Colonic mucosa (tissue), 4 donors: ENCODE measurements at regions not wholly inside any gene's neighbourhood (a gene's known extent, or its start where the extent isn't known, plus 50 kb on each side); places are given as distances from the start of the nearest gene placed in this dataset.

Experiments
- DNase-seq: peaks from one replicate; pipeline ENCODE4 v3.0.0-alpha.2; 2020
- H3K27ac ChIP-seq: fragments of 200-600 bp; one replicate; pipeline ENCODE4 v1.8.0; 2021
- H3K27me3 ChIP-seq: fragments of 200-600 bp; one replicate; pipeline ENCODE4 v1.8.0; 2021
- H3K36me3 ChIP-seq: fragments of 200-600 bp; one replicate; pipeline ENCODE4 v1.8.0; 2021
- H3K4me1 ChIP-seq: fragments of 200-600 bp; one replicate; pipeline ENCODE4 v1.8.0; 2021; ENCODE audit warnings: mild to moderate bottlenecking
- H3K4me3 ChIP-seq: fragments of 200-600 bp; one replicate; pipeline ENCODE4 v1.8.0; 2021
- H3K9ac ChIP-seq, 2 donors: one replicate each; pipeline ENCODE4 v1.7.0; 2013; ENCODE audit warnings: control low read depth in 2 of 2, low read depth in 2 of 2, low read length in 2 of 2
- H3K9me3 ChIP-seq: fragments of 200-600 bp; one replicate; pipeline ENCODE4 v1.8.0; 2021
- intact Hi-C: fragments of 100-400 bp; cut with DNase I; formaldehyde crosslinking; loops from one replicate; pipeline ENCODE4 v1.14.1; 2022
- TF ChIP-seq, protein P1 (sequence below): fragments of 200-600 bp; IDR thresholded peaks from one replicate; pipeline ENCODE4 v1.8.0; 2022; ENCODE audit warnings: antibody characterized with exemption, mild to moderate bottlenecking
- donor health status: healthy.
- donor health status: DM: no; HTN: no; CAD: no.
- donor health status: DM: no; HTN: no; CAD: no.

DNA sequence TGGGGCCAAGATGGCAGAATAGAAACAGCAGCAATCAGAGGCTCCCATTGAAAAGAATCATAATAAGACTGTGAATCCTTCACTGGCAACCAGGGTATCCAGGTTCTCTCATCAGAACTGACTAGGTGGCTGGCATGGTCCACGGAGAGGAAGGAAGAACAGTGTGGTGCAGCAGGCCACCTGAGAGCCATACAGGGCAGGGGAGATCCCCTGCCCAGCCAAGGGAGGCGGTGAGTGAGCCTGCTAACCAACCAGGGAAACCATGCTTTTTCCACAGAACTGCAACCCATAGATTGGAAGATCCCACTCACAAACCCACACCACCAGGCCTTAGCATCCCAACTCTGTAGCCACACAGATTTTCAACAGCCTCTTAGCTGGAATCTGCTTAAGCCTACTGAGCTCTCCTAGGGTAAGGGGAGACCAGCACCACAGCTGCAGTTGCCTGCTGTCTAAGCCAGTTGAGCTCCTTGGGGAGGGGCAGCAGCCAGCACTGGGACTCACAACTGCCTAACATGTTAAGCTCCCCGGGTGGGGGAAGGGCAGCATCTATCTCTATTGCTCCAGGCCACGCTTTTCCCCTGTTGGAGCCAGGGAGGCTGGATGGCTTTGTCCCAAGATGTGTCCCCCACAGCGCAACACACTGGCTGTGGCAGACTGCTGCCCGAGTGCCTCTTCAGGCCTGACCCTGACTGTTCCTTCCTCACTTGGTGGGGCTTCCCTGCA is 342.6 kb upstream of the CCDC196 start:
- H3K9me3 ChIP-seq = no peaks in the 10 kb centered on the region
- H3K4me3 ChIP-seq = no peak overlapping the region
- no peaks in the 10 kb centered on the region for H3K27me3 ChIP-seq
- H3K36me3 ChIP-seq = no peaks in the 10 kb centered on the region
- no peak overlapping the region for H3K27ac ChIP-seq
- no peak overlapping the region for H3K9ac ChIP-seq
- H3K4me1 ChIP-seq = no peaks in the 10 kb centered on the region
- TF ChIP-seq, protein P1, sequence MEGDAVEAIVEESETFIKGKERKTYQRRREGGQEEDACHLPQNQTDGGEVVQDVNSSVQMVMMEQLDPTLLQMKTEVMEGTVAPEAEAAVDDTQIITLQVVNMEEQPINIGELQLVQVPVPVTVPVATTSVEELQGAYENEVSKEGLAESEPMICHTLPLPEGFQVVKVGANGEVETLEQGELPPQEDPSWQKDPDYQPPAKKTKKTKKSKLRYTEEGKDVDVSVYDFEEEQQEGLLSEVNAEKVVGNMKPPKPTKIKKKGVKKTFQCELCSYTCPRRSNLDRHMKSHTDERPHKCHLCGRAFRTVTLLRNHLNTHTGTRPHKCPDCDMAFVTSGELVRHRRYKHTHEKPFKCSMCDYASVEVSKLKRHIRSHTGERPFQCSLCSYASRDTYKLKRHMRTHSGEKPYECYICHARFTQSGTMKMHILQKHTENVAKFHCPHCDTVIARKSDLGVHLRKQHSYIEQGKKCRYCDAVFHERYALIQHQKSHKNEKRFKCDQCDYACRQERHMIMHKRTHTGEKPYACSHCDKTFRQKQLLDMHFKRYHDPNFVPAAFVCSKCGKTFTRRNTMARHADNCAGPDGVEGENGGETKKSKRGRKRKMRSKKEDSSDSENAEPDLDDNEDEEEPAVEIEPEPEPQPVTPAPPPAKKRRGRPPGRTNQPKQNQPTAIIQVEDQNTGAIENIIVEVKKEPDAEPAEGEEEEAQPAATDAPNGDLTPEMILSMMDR = no peak
- intact Hi-C loops = no loop called here
- DNase-seq = no peak

DNA sequence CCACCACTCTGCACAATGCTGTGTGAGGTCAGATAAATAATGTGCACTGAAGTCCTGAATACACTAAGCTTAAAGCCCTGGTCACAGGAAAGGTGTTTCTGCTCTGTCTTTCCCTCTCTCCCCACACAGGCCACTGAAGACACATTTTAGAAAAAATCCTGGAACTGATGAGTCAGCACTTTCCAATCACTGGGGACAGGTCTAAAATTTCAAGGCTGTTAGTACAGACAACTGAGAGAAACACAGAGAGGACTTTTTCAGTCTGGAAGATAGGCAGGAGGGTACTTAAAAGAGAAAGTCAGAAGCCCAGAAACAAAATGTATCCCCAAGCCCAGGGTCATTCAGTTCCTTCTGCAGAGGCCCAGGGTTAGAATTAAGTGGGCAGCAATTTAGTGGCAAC is 333.9 kb upstream of the CCDC196 start:
- intact Hi-C loops = no loop called here

DNA sequence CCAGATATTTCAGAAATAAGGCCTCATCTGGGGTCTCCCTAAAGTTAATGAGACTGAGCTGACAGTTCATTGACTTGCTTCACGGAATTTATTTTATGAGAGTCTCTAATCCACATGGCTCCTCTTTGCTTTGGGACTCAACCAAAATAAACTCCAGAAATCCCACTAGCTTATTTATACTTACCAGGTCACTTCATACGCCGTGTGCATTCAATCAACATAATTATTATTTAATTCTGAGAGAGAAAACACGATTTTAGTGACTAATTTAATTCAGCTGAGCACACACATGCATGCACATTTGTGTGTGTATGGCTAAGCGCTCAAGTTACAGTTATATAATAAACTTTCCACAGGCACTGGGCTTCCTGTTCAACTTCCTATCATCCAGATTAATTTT is 333.4 kb upstream of the CCDC196 start:
- DNase-seq = no peak
- Histone ChIP-seq H3K9ac (no peak overlapping the region), H3K4me1 (no peaks in the 10 kb centered on the region), H3K36me3 (no peaks in the 10 kb centered on the region), H3K27ac (no peak overlapping the region), H3K27me3 (no peaks in the 10 kb centered on the region), H3K4me3 (no peak overlapping the region), H3K9me3 (no peaks in the 10 kb centered on the region)
- TF ChIP-seq, protein P1 = no peak
- intact Hi-C loops = no loop called here

More for the DNA sequence above, 333.9 kb upstream of the CCDC196 start:
- Histone ChIP-seq H3K36me3 (no peaks in the 10 kb centered on the region), H3K27me3 (no peaks in the 10 kb centered on the region), H3K4me3 (no peak overlapping the region), H3K9ac (no peak overlapping the region), H3K4me1 (no peaks in the 10 kb centered on the region), H3K9me3 (no peaks in the 10 kb centered on the region), H3K27ac (no peak overlapping the region)
- TF ChIP-seq, protein P1 = no peak
- no peak for DNase-seq

DNA sequence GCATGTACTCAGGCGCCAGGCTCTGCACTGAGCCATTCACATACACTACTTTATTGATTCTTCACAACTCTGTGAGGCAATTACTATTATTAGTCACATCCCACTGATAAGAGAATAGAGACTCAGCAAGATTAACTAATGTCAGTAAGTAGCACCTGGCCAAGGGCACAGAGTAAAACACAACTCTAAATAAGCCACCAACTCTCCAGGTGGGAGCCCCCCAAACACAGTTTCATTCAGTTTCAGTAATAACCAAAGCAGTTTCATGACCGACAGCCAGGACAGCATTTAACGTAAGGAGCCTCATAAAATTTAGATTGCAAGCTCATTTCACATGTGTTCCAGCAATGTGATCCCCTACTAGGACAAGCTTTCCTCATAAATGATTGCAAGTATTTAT is 323.1 kb upstream of the CCDC196 start:
- no peaks in the 10 kb centered on the region for H3K27me3 ChIP-seq
- H3K36me3 ChIP-seq = no peaks in the 10 kb centered on the region
- no peaks in the 10 kb centered on the region for H3K9me3 ChIP-seq
- H3K9ac ChIP-seq = no peak overlapping the region
- TF ChIP-seq, protein P1 = no peak
- H3K4me3 ChIP-seq = no peak overlapping the region
- no peak for DNase-seq
- H3K27ac ChIP-seq = no peak overlapping the region
- no peaks in the 10 kb centered on the region for H3K4me1 ChIP-seq
- intact Hi-C loops = no loop called here

DNA sequence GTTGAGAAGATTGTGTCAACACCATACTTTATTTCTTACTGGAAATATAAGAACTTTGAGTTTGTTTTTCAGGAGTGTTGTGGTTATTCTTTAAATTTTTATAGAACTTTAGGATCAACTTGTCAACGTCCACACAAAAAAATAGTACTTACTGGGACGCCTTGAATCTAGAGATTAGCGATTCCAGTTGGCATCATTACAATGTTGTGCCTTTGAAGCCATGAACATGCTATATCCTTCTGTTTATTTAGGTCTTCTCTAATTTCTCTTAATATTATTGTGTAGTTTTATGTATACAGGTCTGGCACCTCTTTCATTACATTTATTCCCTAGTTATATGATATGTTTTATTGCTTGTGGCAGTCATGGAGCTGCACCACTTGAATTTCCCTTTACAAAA is 320.8 kb upstream of the CCDC196 start:
- H3K9ac ChIP-seq = no peak overlapping the region
- H3K27ac ChIP-seq = no peak overlapping the region
- H3K36me3 ChIP-seq = no peaks in the 10 kb centered on the region
- no peak overlapping the region for H3K4me3 ChIP-seq
- no peaks in the 10 kb centered on the region for H3K9me3 ChIP-seq
- TF ChIP-seq, protein P1 = no peak
- no peaks in the 10 kb centered on the region for H3K4me1 ChIP-seq
- intact Hi-C loops = no loop called here
- no peaks in the 10 kb centered on the region for H3K27me3 ChIP-seq
- no peak for DNase-seq
